Epidermal melanocyte (primary cell): ENCODE measurements at regions not wholly inside any gene's neighbourhood (a gene's known extent, or its start where the extent isn't known, plus 50 kb on each side); places are given as distances from the start of the nearest gene placed in this dataset.
"Not testable (repeated sequence)": the region's sequence is repeated elsewhere in the genome, so short reads cannot be mapped to it uniquely, and the experiment has no call there.

Experiments
- DNase-seq: peaks from one replicate; pipeline ENCODE4 v3.0.0; 2011; ENCODE audit warnings: low spot score; ENCODE audit not compliant: insufficient read length

DNA sequence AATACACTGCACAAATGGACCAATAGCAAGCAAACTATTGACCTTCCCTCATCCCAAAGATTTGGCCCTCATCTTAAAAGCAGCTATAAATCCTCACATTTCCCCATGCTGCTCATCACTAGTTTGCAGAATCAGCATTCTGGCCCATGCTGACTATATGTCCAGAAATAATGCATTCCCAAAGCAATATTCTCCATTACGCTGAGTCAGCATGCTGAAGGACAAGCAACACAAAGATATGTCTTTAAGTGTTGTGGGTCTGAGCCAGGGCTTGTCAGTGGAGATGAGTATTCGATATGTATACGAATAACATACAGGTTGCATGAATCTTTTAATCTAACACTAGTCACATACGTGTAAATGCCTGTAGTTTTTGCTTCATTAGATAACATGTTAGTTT is 1045.0 kb upstream of the DDX18 start:
- no peak for DNase-seq

DNA sequence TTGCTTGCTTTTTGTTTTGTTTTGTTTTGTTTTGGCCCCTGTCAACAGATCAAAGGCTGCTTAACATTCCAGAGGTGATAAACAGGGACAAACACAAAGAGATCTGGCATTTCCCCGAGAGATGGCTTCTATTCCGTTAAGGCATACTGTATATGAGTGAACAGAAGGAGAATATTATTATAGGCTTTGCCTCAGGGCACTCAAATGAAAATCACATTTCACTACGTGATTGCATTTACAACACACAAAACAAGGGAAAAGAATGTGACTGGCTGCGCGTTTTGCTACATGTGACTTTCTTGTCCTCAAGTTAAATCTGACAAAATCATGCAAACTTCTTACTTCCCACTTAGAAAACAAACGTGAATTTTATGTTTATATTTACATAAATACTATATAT is 1037.9 kb upstream of the DDX18 start:
- no peak for DNase-seq

DNA sequence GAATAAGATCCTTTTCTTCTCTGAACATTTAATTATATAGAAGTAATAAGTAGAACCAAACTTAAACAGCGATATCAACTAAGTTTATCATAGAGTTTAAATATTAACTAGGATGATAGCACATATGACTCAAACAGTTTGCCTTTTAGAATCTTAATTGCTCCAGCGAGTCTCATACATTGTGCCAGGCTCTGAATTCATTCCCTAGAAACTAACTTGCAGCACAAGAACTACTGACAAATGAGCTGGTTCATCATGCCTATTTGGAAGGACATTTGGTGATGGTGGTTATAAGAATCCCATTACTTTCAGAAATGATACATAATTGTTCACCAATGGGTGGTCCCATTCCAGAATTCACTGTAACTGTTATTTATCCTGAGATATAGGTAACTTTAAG is 1026.6 kb upstream of the DDX18 start:
- no peak for DNase-seq

DNA sequence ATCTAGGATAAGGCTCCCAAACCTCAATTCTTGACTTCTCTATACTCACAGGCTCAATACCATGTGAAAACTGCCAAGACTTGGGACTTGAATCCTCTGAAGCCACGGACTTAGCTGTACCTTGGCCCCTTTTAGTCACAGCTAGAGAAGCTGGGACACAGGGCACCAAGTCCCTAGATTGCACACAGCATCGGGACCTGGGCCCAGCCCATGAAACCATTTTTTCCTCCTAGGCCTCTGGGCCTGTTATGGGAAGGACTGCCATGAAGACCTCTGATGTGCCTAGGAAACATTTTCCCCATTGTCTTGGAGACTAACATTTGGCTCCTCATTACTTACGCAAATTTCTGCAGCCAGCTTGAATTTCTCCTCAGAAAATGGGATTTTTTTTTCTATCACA is 1011.8 kb upstream of the DDX18 start:
- no peak for DNase-seq

DNA sequence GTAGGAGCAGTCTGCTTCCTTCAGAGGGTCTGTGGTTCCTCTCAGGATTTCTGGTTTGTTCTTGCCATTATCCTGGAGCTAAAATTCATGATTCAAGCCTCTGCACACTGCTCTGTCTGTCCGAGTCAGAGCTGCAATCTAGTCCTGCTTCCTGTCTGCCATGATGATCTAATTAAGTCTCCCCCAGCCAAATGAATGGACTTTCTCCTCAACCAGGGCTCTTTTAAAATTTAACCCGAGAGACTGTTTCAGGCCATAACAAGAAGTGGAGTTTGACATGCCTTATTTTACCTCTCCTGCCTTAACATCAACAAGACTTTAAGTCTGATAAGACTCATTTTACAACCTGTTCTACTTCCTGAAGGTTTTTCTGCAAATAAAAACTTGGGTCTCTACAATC is 1009.6 kb upstream of the DDX18 start:
- DNase-seq: no peak

DNA sequence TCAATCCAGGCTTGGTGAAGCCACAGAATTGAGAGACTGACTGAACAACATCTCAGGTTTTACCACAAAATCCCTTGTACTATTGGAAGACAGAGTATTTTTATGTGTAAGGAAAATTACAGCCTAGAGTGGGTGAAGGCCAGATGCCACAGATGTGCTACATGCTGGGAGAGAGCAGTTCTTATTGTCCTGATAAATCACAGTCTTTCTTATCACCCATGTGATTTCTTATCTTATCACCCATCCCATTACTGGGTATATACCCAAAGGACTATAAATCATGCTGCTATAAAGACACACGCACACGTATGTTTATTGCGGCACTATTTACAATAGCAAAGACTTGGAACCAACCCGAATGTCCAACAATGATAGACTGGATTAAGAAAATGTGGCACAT is 1008.0 kb upstream of the DDX18 start:
- not testable (repeated sequence) for DNase-seq

DNA sequence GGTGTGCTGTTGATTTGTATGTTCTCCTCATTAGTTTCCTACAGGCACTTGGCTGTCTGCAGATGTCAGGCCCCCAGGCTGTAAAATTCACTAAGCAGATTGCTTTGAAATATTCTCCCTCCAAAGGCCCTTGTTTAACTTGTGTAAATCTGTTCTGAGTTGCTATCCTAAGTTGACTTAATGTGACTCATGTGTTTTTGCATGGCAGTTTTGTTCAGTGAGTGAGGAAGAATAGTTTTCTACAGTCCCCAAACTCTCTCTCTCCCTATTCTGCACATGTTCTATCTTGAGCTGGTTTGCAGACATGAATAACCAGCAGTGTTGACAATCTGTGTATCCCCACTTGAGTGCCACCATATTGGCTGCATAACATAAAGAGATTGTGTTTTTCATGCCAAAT is 1005.4 kb upstream of the DDX18 start:
- no peak for DNase-seq

DNA sequence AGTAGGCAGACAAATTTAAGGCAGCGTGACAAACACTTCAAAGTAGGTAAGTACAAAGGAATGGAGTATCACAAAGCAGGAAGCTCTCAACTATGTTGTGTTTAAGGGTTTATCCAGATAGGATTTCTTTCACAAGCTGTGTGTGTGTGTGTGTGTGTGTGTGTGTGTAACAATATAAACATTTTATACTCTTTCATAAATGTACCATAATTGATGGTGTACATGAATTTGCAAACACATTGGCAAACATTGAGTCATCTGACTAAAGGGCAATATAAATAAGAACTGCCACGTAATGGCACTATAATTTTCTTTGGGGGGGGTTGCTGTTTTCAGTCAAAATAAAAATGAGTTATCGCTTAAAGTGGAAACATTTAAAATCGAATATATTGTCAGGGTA is 1004.4 kb upstream of the DDX18 start:
- DNase-seq: no peak

DNA sequence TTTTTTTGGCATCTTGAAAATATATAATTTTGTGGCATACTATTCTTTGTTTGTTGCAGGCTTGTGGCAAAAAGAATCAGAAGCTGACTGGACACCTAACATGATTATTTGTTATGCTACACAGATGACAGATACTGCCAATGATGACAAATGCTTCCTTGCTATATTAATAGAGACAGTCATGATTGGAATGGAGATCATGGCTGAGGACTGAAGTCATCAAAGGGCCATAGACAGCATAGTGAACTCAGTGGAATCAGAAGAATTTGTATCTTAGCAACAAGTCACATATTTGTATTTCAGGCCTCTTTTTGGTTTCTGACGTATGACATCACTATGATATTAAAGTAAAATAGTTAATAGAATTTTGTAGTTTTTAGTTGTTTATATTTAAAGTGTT is 1003.8 kb upstream of the DDX18 start:
- no peak for DNase-seq

DNA sequence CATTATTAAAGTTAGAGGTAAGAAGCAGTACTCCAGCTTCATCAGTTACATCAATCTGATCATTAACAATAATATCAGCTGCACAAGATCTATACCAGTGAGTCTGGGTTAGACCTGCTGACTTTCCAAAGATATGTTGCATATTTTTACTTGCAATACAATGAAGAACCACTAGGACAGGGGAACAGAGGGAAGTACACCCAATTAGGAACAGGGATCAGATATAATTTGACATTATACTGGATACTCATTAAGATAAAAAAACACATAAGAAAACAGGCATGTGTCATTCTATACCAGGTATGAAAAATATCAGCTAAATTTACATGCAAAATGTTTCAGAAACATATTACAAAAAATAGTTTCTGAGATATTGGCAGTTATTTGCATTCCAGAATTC is 995.1 kb upstream of the DDX18 start:
- no peak for DNase-seq

DNA sequence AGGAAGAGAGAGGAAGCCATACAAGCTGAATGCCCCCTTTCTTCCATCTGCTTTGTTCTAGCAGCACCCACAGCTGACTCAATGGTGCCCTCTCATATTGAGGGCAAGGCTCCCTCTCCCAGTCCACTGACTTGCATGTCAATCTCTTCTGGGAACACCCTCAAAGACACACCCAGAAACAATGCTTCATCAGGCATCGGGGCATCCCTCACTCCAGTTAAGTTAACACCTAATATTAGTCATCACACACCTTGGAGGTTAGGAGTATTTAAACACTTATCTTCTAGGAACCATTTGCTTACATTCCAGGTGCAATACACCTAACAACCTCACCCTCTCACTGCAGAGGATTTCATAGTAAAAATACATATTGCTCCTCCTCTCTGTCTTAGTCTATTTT is 993.5 kb upstream of the DDX18 start:
- no peak for DNase-seq

DNA sequence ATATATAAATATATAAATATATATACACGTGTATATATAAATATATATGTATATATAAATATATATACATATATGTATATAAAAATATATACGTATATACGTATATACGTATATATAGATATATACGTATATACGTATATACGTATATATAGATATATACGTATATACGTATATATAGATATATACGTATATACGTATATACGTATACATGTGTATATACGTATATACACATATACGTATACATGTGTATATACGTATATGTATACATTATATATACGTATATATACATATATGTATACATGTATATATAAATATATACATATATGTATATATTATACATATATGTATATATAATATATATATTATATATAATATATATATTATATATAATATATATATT is 984.9 kb upstream of the DDX18 start:
- not testable (repeated sequence) for DNase-seq

DNA sequence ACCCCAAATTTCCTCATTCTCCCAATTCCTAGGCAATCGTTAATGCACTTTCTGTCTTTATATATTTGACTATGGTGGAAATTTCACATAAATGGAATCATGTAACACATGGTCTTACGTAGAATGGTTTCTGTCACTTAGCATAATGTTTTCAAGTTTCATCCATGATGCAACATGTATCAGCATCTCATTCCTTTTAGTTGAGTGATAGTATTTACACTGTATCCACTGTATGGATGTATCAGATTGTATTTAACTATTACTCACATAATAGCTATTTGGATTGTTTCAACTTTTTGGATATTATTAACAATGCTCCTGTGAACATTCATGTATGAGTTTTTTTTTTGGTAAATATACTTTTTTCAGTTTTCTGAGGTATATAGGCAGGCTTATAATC is 982.3 kb upstream of the DDX18 start:
- no peak for DNase-seq

DNA sequence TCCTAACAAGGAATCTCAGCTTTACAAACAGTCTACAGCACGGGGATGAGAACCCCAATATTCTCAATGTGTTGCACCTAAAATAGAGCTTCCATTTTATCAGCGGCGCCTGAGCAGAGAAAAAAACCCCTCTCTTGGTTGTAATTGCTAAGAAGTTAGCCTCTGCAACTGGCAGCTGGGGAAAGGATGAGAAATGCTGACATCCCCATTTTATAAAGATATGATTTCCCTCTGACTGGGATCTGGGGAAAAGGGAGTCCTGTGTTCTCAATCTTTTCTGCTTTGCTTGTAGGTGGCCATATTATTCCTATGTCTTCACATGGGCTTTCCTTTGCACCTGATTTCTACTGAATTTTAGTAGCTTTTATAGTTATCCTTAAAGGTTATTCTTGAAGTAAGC is 981.4 kb upstream of the DDX18 start:
- DNase-seq: no peak

DNA sequence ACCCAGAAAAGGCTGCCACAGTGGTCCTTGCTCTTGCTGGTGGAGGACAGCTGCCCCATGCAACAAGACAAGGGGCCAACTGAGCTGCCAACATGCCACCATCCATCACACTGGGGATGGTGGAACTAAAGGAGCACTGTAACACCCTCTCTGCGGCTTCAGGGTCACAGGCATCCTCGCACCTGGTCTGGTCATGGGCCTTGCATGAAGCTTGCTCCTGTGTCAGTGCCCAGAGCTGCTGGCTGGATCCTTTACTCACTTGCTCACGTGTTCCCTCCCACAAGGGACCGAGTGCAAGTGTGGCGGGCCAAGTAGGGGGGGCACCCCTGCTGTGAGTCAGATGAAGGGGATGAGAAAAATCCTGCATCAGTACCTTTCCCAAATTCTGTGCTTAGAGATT is 972.3 kb upstream of the DDX18 start:
- no peak for DNase-seq

DNA sequence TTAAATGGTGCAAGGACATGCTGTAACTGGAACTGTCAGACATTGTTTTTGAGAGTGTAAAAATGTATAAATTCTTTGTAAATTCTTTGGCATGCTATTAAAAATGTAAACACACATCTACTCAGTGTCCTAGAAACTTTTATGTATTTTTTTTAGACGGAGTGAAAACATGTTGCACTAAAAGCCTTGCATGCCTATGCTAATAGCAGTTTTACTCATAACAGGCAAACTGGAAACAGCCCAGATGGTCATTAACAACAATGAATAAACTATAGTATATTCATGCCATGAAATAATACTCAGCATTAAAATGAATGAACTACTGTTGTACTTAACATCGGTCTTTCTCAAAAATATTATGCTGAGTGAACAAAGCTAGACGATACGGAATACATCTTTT is 954.8 kb upstream of the DDX18 start:
- no peak for DNase-seq

DNA sequence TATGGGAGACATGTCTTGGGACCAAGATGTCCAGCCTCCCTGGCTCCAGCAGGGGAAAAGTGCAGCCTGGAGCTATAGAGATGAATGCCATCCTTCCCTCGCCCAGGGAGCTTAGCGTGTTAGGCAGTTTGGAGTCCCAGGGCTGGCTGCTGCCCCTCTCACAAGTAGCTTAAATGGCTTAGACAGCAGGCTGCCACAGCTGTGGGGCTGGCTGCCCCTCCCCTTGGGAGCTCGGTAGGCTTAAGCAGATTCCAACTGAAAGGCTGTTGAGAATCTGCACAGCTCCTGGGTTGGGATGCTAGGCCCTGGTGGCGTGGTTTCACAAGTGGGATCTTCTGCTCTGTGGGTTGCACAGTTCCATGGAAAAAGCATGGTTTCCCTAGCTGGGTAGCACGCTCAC is 940.5 kb upstream of the DDX18 start:
- DNase-seq: no peak

DNA sequence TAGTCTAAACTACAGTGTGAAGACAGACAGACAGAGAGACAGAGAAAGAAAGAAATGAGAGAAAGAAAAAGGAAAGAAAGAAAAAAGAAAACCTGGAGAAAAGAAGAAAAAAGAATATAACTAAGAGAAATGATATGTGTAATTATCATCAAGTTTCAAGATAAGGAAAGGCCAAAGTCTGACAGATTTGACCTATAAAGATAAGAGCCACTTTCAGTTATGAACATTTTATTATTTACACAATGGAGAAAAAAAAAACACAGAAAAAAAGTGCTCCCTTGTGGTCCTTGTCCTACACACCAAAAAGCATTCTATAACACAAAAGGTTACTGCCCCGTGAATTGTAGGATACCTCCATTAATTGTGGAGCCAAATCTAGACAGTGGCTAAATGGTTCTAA is 937.2 kb upstream of the DDX18 start:
- DNase-seq: no peak

DNA sequence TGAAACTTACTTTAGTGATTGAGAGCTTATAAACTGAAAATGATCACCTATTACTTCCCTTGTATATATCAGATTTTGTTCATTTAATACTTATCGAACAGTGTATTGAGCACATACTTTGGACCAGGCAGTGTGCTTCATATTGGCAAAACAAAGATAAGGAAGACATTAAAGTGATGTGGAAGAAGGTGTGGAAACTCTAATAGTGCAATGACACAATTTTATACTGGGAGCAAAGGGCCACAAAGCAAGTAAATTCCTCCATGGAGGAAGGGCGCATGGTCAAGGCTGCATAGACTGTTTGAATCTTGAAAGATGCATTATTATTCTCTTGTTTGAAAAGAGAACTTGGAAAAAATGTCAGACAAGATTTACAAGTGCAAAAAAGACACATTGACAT is 936.5 kb upstream of the DDX18 start:
- no peak for DNase-seq

DNA sequence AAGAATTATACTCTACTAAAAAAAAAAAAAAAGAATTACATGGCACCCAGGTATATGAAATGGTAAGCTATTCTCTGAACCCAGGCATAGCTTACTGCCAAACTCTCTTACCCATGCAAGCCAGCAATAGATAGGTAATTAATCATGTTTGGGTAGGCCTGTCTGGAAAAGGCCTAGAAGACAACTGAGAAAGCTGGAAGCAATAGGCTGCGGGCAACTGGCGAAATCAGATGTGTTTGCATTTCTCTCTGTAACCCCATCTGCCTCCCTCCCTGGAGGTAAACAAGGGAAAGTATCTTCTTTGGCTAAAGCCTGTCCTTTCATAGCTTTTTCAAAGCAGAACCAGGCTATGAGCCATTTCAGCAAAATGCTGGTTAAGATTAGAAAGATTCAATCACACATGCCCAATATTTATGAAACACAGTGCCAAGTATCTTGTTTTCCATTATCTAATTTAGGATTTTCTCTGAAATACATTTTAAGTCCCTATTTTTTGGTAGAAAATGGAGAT is 934.8 kb upstream of the DDX18 start:
- no peak for DNase-seq

DNA sequence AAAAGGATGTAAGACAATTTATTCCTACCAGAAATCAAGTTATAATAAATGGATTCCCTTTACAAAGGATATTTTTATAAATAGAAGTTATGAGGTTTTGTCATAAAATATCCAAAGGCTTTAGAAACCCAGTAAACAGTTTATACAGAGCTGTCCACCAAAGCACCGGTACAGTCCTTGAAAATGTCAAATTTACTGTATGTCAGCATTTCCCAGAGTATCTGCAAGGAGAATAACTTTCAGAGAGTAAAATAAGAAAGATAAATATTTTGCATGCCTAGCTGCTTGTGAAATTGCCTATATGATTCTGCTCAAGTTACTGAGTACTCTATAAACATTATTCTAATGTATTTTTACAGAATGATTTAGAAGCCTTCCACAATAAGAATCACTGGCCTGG is 923.3 kb upstream of the DDX18 start:
- DNase-seq: no peak

DNA sequence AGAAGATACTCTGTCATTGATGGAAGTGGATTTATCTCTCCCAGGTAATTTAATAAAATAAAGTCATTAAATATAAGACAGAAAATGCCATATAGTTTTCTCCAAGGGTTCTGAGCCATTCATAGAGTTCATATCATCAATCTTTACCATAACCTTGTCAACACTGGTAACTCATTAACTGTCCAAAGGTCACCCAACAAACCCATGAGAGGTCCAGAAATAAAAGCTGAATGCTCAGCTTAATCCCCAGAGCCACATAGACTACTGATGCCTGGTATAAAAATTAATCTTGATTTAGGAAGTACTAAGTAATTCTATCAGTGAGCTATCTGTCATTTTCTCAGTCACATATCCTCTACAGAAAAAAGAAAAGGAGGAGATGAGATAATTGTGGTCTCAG is 903.0 kb upstream of the DDX18 start:
- DNase-seq: no peak

DNA sequence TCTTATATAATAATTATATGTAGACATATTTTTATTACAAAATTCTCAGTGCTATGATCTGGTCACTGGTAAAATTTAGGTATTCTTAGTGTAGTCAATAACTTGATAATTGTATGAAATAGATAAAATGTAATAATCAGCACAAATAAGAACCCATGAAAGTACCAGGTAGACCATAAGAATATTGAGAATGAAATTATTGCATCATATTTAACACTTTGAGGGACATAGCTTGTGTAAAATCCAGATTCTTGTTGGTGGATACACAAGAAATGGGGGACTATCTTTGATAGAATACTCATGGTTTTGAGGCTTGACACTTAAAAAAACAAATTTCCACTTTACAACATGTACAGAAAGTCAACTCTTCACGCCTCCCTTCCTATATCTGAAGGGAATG is 898.8 kb upstream of the DDX18 start:
- DNase-seq: no peak

DNA sequence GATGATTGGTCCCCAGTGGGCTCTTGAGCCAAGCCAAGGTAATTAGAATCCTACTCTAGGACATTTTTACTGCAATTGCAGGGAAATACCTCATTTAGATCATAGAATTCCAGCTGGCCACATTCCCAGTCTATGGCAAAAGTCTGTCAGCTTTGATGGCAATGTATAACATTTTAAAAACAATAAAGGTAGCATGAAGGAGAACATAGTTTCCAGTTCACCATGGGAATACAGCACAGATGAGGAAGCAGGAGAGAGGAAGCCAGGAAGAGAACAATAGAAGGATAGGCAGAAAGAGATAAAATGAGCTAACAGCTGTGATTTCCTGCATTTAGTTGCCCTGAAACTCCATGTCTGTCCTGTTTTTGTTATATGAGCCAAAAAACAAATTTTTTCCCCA is 897.3 kb upstream of the DDX18 start:
- no peak for DNase-seq

DNA sequence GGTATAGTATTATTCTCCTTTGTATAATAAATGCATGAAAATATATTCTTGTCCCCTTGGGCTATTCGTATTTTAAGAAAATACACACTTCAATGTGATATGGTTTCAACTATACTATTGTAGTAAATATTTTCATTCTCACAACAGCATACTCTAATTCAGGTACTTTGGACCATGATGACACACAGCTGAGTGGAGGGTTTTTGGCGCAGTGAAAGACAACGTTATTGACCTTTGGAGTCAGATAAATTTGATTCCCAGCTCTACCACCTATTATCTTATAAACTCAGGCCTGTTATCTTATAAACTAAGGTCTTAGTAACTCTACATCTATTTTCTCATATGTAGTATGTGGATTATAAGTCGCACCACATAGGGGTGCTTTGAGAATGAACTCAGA is 895.9 kb upstream of the DDX18 start:
- no peak for DNase-seq
